ENCODE measurements at regions not wholly inside any gene's neighbourhood (a gene's known extent, or its start where the extent isn't known, plus 50 kb on each side); places are given as distances from the start of the nearest gene placed in this dataset.

- no peak overlapping the region for H3K27ac ChIP-seq
- TF ChIP-seq CTCF (conservative IDR thresholded peaks at IDR 0.05), result no peak
These were observed 210.4 kb downstream of the BRD1 start for GRCh38 chr22:49617264-49617663.

GRCh38 chr22:49616356-49617231 lies 211.1 kb downstream of the BRD1 start:
- no peak for TF ChIP-seq CTCF (conservative IDR thresholded peaks at IDR 0.05)
- H3K27ac ChIP-seq, result no peak overlapping the region

- TF ChIP-seq CTCF (conservative IDR thresholded peaks at IDR 0.05), result no peak
- no peak overlapping the region for H3K27ac ChIP-seq
These were observed 212.4 kb downstream of the BRD1 start for GRCh38 chr22:49614966-49615965.

- no peak overlapping the region for H3K27ac ChIP-seq
- no peak for TF ChIP-seq CTCF (conservative IDR thresholded peaks at IDR 0.05)
These were observed 214.0 kb downstream of the BRD1 start for GRCh38 chr22:49613511-49614270.

GRCh38 chr22:49613108-49613507 lies 214.6 kb downstream of the BRD1 start:
- no peak overlapping the region for H3K27ac ChIP-seq
- TF ChIP-seq CTCF (conservative IDR thresholded peaks at IDR 0.05), result no peak

- H3K27ac ChIP-seq, result no peak overlapping the region
- TF ChIP-seq CTCF (conservative IDR thresholded peaks at IDR 0.05), result no peak
These were observed 218.3 kb downstream of the BRD1 start for GRCh38 chr22:49609207-49609876.

Measured in VCaP (cell line).